ENCODE measurements at regions not wholly inside any gene's neighbourhood (a gene's known extent, or its start where the extent isn't known, plus 50 kb on each side); places are given as distances from the start of the nearest gene placed in this dataset.
"Not testable (repeated sequence)": the region's sequence is repeated elsewhere in the genome, so short reads cannot be mapped to it uniquely, and the experiment has no call there.

- no peak for DNase-seq
Observed at GRCh38 chr18:11454040-11454439, 155.4 kb upstream of the SLC35G4 start.

GRCh38 chr18:11444169-11444568, 165.2 kb upstream of the SLC35G4 start:
- DNase-seq: not testable (repeated sequence)

- no peak for DNase-seq
Observed at GRCh38 chr18:11437046-11437445, 172.3 kb upstream of the SLC35G4 start.

GRCh38 chr18:11432360-11432811, 177.0 kb upstream of the SLC35G4 start:
- no peak for DNase-seq

GRCh38 chr18:11429876-11430275, 179.5 kb upstream of the SLC35G4 start:
- DNase-seq: no peak

- DNase-seq: no peak
Observed at GRCh38 chr18:11425211-11425610, 184.2 kb upstream of the SLC35G4 start.

GRCh38 chr18:11419338-11419737, 190.1 kb upstream of the SLC35G4 start:
- DNase-seq: no peak

- DNase-seq: no peak
Observed at GRCh38 chr18:11412811-11413210, 196.6 kb upstream of the SLC35G4 start.

GRCh38 chr18:11411048-11411447, 198.3 kb upstream of the SLC35G4 start:
- DNase-seq: no peak

- no peak for DNase-seq
Observed at GRCh38 chr18:11408555-11409065, 200.8 kb upstream of the SLC35G4 start.

- no peak for DNase-seq
Observed at GRCh38 chr18:11407940-11408339, 201.5 kb upstream of the SLC35G4 start.

- no peak for DNase-seq
Observed at GRCh38 chr18:11405804-11406203, 203.6 kb upstream of the SLC35G4 start.

- no peak for DNase-seq
Observed at GRCh38 chr18:11400703-11401102, 208.7 kb upstream of the SLC35G4 start.

- DNase-seq: no peak
Observed at GRCh38 chr18:11398625-11399024, 210.8 kb upstream of the SLC35G4 start.

GRCh38 chr18:11392980-11393885, 216.2 kb upstream of the SLC35G4 start:
- no peak for DNase-seq

GRCh38 chr18:11392292-11392691, 217.1 kb upstream of the SLC35G4 start:
- DNase-seq: no peak

GRCh38 chr18:11391661-11392060, 217.7 kb upstream of the SLC35G4 start:
- no peak for DNase-seq

GRCh38 chr18:11388755-11389680, 220.4 kb upstream of the SLC35G4 start:
- DNase-seq: no peak

GRCh38 chr18:11387880-11388279, 221.5 kb upstream of the SLC35G4 start:
- peak in 1 of 2 donors; percentile 8 for DNase-seq

- no peak for DNase-seq
Observed at GRCh38 chr18:11383381-11383780, 226.0 kb upstream of the SLC35G4 start.

- no peak for DNase-seq
Observed at GRCh38 chr18:11380968-11381367, 228.4 kb upstream of the SLC35G4 start.

- DNase-seq: no peak
Observed at GRCh38 chr18:11379660-11380059, 229.7 kb upstream of the SLC35G4 start.
